LNCAP (cell line): ENCODE measurements at regions not wholly inside any gene's neighbourhood (a gene's known extent, or its start where the extent isn't known, plus 50 kb on each side); places are given as distances from the start of the nearest gene placed in this dataset.

Experiments used
- TF ChIP-seq, protein P1 (sequence below): fragments of 450-650 bp; IDR thresholded peaks from 2 replicates; pipeline ENCODE4 v1.5.1; 2017; ENCODE audit warnings: mild to moderate bottlenecking

GRCh38 chr11:71188886-71189767 lies 63.2 kb downstream of the SHANK2 start:
- TF ChIP-seq, protein P1, sequence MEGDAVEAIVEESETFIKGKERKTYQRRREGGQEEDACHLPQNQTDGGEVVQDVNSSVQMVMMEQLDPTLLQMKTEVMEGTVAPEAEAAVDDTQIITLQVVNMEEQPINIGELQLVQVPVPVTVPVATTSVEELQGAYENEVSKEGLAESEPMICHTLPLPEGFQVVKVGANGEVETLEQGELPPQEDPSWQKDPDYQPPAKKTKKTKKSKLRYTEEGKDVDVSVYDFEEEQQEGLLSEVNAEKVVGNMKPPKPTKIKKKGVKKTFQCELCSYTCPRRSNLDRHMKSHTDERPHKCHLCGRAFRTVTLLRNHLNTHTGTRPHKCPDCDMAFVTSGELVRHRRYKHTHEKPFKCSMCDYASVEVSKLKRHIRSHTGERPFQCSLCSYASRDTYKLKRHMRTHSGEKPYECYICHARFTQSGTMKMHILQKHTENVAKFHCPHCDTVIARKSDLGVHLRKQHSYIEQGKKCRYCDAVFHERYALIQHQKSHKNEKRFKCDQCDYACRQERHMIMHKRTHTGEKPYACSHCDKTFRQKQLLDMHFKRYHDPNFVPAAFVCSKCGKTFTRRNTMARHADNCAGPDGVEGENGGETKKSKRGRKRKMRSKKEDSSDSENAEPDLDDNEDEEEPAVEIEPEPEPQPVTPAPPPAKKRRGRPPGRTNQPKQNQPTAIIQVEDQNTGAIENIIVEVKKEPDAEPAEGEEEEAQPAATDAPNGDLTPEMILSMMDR: no peak

- TF ChIP-seq, protein P1: no peak
These were observed 64.3 kb downstream of the SHANK2 start for GRCh38 chr11:71188073-71188472.

DNA sequence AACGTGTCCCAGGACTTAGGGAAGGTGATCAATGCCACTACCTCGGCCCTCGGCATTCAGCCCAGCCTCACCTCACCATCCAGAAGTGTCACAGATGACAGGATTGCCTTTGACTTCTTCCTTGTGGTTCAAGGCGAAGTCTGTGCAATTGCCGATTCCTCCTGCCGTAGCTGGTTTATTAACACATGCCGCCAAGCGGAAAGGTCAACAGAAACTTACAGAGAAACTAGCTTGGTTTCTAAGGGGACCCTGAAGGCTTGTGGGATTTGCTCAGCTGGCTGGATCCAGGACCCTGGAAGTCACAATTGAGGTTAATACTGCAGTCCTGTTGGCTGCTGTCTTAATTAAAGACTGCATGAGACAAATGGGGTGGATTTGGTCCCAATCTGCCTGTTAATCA lies 65.6 kb downstream of the SHANK2 start:
- TF ChIP-seq, protein P1: no peak

- TF ChIP-seq, protein P1: no peak
These were observed 67.0 kb downstream of the SHANK2 start for GRCh38 chr11:71185411-71185810.

- TF ChIP-seq, protein P1: no peak
These were observed 67.8 kb downstream of the SHANK2 start for GRCh38 chr11:71184421-71185210.

DNA sequence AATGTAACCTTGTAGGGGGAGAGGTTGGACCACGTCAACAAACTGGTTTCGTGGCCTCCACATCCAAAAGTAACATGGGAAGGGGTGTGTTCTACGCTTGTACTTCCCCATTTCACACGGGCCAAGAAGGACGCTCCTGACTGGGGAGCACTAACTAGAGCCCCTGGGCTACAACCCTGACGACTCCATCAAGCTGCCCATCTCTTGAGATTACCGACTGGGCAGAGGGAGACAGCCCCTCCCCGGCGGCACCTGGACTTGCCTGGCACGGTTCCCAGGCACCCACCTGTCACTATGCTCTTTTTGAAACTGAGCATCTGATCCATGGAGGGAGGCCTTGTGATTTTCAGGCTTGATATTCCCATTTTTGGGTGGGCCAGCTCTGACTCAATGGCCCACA lies 68.5 kb downstream of the SHANK2 start:
- TF ChIP-seq, protein P1: no peak

- TF ChIP-seq, protein P1: no peak
These were observed 69.3 kb downstream of the SHANK2 start for GRCh38 chr11:71182791-71183677.
